WTC11 (cell line): ENCODE measurements at regions not wholly inside any gene's neighbourhood (a gene's known extent, or its start where the extent isn't known, plus 50 kb on each side); places are given as distances from the start of the nearest gene placed in this dataset.

ENCODE experiments used
- ATAC-seq: fragments of 200-7000 bp; cut with Tn5 transposase; 2 replicates; pipeline ENCODE4 v1.10.0; 2021; ENCODE audit warnings: mild to moderate bottlenecking, moderate library complexity
- CTCF ChIA-PET: fragments of 300-600 bp; sonication (Branson Sonifier 250); formaldehyde crosslinking; loops from one replicate; lab custom pipeline; 2021; ENCODE audit warnings: antibody characterized with exemption; lab: Charles Lee
- POLR2A ChIA-PET: fragments of 350-600 bp; sonication (Branson Sonifier 250); formaldehyde crosslinking; loops from one replicate; lab custom pipeline; 2021; ENCODE audit warnings: antibody characterized with exemption; lab: Charles Lee
- DNase-seq: peaks from one replicate; pipeline ENCODE4 v3.0.0; 2021; ENCODE audit warnings: low spot score
- H3K27ac Mint-ChIP-seq: 2 replicates; pipeline ENCODE4 v1.8.0; 2021; ENCODE audit warnings: mixed read lengths
- H3K27me3 Mint-ChIP-seq: 2 replicates; pipeline ENCODE4 v1.8.0; 2021; ENCODE audit warnings: low read depth, mild to moderate bottlenecking, moderate library complexity, mixed read lengths
- H3K36me3 Mint-ChIP-seq: 2 replicates; pipeline ENCODE4 v1.8.0; 2021; ENCODE audit warnings: mixed read lengths
- H3K4me1 Mint-ChIP-seq: 2 replicates; pipeline ENCODE4 v1.8.0; 2022; ENCODE audit warnings: mixed read lengths
- H3K4me3 Mint-ChIP-seq: 2 replicates; pipeline ENCODE4 v1.8.0; 2021; ENCODE audit warnings: mild to moderate bottlenecking, moderate library complexity, mixed read lengths
- H3K9me3 Mint-ChIP-seq: 2 replicates; pipeline ENCODE4 v1.8.0; 2021; ENCODE audit warnings: mixed read lengths
- CBFB ChIP-seq: sonication (generic); formaldehyde crosslinking; IDR thresholded peaks from 2 replicates; pipeline ENCODE4 v1.8.1; 2022; ENCODE audit warnings: mild to moderate bottlenecking, low read depth, missing genetic modification reagents
- ESRRA ChIP-seq: sonication (generic); formaldehyde crosslinking; IDR thresholded peaks from 2 replicates; pipeline ENCODE4 v1.8.1; 2022; ENCODE audit warnings: mild to moderate bottlenecking, missing genetic modification reagents, borderline replicate concordance
- TEAD1 ChIP-seq: sonication (generic); formaldehyde crosslinking; IDR thresholded peaks from 2 replicates; pipeline ENCODE4 v1.8.0; 2022; ENCODE audit warnings: mild to moderate bottlenecking, missing genetic modification reagents
- ZNF317 ChIP-seq: sonication (generic); formaldehyde crosslinking; IDR thresholded peaks from 2 replicates; pipeline ENCODE4 v1.8.1; 2023; ENCODE audit warnings: low read depth, mild to moderate bottlenecking, moderate library complexity, missing genetic modification reagents, borderline replicate concordance
- ZNF416 ChIP-seq: fragments of 250-450 bp; sonication (Bioruptor Pico); IDR thresholded peaks from 2 replicates; pipeline ENCODE4 v1.9.0; 2021; ENCODE audit warnings: mild to moderate bottlenecking, inconsistent platforms
- TF ChIP-seq, protein P1 (sequence below): sonication (generic); formaldehyde crosslinking; IDR thresholded peaks from 2 replicates; pipeline ENCODE4 v1.8.0; 2023; ENCODE audit warnings: mild to moderate bottlenecking, missing genetic modification reagents
- TF ChIP-seq, protein P2 (sequence below): sonication (generic); formaldehyde crosslinking; conservative IDR thresholded peaks from 2 replicates; pipeline ENCODE4 v1.8.1; 2023; ENCODE audit warnings: mild to moderate bottlenecking, low read depth, missing genetic modification reagents, moderate library complexity
- TF ChIP-seq, protein P3 (sequence below): sonication (generic); formaldehyde crosslinking; IDR thresholded peaks from 2 replicates; pipeline ENCODE4 v1.8.1; 2023; ENCODE audit warnings: mild to moderate bottlenecking, missing genetic modification reagents
- TF ChIP-seq, protein P4 (sequence below): fragments of 250-450 bp; sonication (Bioruptor Pico); IDR thresholded peaks from 2 replicates; pipeline ENCODE4 v1.9.0; 2021; ENCODE audit warnings: moderate library complexity, mild to moderate bottlenecking, inconsistent platforms, borderline replicate concordance
- TF ChIP-seq, protein P5 (sequence below): fragments of 250-450 bp; sonication (Bioruptor Pico); conservative IDR thresholded peaks from 2 replicates; pipeline ENCODE4 v1.9.0; 2021; ENCODE audit warnings: mild to moderate bottlenecking
- TF ChIP-seq, protein P6 (sequence below): sonication (generic); formaldehyde crosslinking; IDR thresholded peaks from 2 replicates; pipeline ENCODE4 v1.8.0; 2022; ENCODE audit warnings: missing genetic modification reagents

DNA sequence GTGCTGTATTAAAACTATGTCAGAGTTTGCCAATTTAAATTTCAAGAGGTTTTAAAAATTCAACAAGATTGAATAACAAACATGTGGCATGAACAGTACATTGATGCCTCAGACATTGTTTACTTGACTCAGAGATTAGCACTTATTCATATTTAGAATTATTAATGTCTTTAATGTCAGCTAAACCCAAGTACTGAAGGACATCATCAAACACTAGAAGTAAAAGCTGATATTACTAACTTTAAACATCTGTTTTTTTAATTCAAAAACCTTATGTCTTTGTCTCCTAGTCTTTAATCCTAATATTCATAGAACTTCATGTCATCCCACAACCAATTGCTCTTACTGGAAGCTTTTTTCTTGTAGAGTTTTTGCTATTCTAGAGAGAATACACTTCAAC lies 406.2 kb upstream of the PCDH7 start:
- H3K36me3 Mint-ChIP-seq, result no peaks in the 10 kb centered on the region
- no peak for ATAC-seq
- CTCF ChIA-PET, result no interaction called here

More for the DNA sequence above, 406.2 kb upstream of the PCDH7 start:
- TF ChIP-seq, protein P1, sequence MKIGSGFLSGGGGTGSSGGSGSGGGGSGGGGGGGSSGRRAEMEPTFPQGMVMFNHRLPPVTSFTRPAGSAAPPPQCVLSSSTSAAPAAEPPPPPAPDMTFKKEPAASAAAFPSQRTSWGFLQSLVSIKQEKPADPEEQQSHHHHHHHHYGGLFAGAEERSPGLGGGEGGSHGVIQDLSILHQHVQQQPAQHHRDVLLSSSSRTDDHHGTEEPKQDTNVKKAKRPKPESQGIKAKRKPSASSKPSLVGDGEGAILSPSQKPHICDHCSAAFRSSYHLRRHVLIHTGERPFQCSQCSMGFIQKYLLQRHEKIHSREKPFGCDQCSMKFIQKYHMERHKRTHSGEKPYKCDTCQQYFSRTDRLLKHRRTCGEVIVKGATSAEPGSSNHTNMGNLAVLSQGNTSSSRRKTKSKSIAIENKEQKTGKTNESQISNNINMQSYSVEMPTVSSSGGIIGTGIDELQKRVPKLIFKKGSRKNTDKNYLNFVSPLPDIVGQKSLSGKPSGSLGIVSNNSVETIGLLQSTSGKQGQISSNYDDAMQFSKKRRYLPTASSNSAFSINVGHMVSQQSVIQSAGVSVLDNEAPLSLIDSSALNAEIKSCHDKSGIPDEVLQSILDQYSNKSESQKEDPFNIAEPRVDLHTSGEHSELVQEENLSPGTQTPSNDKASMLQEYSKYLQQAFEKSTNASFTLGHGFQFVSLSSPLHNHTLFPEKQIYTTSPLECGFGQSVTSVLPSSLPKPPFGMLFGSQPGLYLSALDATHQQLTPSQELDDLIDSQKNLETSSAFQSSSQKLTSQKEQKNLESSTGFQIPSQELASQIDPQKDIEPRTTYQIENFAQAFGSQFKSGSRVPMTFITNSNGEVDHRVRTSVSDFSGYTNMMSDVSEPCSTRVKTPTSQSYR (CRISPR knock-in tag), result no peak
- TF ChIP-seq, protein P2, sequence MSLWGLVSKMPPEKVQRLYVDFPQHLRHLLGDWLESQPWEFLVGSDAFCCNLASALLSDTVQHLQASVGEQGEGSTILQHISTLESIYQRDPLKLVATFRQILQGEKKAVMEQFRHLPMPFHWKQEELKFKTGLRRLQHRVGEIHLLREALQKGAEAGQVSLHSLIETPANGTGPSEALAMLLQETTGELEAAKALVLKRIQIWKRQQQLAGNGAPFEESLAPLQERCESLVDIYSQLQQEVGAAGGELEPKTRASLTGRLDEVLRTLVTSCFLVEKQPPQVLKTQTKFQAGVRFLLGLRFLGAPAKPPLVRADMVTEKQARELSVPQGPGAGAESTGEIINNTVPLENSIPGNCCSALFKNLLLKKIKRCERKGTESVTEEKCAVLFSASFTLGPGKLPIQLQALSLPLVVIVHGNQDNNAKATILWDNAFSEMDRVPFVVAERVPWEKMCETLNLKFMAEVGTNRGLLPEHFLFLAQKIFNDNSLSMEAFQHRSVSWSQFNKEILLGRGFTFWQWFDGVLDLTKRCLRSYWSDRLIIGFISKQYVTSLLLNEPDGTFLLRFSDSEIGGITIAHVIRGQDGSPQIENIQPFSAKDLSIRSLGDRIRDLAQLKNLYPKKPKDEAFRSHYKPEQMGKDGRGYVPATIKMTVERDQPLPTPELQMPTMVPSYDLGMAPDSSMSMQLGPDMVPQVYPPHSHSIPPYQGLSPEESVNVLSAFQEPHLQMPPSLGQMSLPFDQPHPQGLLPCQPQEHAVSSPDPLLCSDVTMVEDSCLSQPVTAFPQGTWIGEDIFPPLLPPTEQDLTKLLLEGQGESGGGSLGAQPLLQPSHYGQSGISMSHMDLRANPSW, result no peak
- TF ChIP-seq TEAD1 (no peak), ZNF416 (CRISPR knock-in tag) (no peak), ESRRA (CRISPR knock-in tag) (no peak), CBFB (no peak), ZNF317 (no peak)
- TF ChIP-seq, protein P3, sequence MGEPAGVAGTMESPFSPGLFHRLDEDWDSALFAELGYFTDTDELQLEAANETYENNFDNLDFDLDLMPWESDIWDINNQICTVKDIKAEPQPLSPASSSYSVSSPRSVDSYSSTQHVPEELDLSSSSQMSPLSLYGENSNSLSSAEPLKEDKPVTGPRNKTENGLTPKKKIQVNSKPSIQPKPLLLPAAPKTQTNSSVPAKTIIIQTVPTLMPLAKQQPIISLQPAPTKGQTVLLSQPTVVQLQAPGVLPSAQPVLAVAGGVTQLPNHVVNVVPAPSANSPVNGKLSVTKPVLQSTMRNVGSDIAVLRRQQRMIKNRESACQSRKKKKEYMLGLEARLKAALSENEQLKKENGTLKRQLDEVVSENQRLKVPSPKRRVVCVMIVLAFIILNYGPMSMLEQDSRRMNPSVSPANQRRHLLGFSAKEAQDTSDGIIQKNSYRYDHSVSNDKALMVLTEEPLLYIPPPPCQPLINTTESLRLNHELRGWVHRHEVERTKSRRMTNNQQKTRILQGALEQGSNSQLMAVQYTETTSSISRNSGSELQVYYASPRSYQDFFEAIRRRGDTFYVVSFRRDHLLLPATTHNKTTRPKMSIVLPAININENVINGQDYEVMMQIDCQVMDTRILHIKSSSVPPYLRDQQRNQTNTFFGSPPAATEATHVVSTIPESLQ (CRISPR knock-in tag), result no peak
- TF ChIP-seq, protein P4, sequence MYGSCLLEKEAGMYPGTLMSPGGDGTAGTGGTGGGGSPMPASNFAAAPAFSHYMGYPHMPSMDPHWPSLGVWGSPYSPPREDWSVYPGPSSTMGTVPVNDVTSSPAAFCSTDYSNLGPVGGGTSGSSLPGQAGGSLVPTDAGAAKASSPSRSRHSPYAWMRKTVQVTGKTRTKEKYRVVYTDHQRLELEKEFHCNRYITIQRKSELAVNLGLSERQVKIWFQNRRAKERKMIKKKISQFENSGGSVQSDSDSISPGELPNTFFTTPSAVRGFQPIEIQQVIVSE, result no peak
- TF ChIP-seq, protein P5, sequence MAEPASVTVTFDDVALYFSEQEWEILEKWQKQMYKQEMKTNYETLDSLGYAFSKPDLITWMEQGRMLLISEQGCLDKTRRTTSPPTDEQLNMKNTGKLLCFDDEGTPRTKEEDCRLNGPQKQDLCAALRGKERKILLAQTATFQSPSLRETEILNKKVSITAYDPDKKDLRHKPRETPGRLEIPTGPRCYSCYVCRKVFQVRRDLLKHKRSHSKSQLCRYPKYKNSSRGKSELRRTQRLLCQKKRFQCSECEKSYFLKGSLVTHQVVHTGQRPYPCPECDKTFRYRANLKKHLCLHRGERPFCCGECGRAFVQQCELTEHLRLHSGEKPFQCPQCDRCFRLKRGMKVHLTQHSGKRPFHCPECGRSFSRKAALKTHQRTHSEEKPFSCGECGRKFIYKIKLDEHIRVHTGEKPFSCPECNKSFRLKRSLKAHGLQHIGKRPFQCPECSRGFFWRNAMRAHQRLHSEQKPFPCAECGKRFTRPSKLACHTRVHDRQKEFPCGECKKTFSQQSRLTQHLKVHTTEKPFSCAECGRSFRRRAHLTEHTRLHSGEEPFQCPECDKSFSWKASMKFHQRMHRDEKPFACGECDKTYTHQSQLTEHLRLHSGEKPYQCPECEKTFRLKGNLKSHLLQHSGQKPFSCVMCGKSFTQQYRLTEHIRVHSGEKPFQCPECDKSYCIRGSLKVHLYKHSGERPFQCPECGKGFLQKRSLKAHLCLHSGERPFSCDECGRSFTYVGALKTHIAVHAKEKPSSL (CRISPR knock-in tag), result no peak
- TF ChIP-seq, protein P6, sequence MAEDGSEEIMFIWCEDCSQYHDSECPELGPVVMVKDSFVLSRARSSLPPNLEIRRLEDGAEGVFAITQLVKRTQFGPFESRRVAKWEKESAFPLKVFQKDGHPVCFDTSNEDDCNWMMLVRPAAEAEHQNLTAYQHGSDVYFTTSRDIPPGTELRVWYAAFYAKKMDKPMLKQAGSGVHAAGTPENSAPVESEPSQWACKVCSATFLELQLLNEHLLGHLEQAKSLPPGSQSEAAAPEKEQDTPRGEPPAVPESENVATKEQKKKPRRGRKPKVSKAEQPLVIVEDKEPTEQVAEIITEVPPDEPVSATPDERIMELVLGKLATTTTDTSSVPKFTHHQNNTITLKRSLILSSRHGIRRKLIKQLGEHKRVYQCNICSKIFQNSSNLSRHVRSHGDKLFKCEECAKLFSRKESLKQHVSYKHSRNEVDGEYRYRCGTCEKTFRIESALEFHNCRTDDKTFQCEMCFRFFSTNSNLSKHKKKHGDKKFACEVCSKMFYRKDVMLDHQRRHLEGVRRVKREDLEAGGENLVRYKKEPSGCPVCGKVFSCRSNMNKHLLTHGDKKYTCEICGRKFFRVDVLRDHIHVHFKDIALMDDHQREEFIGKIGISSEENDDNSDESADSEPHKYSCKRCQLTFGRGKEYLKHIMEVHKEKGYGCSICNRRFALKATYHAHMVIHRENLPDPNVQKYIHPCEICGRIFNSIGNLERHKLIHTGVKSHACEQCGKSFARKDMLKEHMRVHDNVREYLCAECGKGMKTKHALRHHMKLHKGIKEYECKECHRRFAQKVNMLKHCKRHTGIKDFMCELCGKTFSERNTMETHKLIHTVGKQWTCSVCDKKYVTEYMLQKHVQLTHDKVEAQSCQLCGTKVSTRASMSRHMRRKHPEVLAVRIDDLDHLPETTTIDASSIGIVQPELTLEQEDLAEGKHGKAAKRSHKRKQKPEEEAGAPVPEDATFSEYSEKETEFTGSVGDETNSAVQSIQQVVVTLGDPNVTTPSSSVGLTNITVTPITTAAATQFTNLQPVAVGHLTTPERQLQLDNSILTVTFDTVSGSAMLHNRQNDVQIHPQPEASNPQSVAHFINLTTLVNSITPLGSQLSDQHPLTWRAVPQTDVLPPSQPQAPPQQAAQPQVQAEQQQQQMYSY, result no peak
- no peaks in the 10 kb centered on the region for H3K27me3 Mint-ChIP-seq
- no peak overlapping the region for H3K4me3 Mint-ChIP-seq
- DNase-seq, result no peak
- no peak overlapping the region for H3K27ac Mint-ChIP-seq
- peaks cover 4% of the 10 kb centered on the region; the same call in 1 of the 2 replicates for H3K9me3 Mint-ChIP-seq
- POLR2A ChIA-PET, result no interaction called here
- H3K4me1 Mint-ChIP-seq, result no peaks in the 10 kb centered on the region
